SK-N-MC (cell line): ENCODE measurements at regions not wholly inside any gene's neighbourhood (a gene's known extent, or its start where the extent isn't known, plus 50 kb on each side); places are given as distances from the start of the nearest gene placed in this dataset.

Experiments
- EZH2 ChIP-seq: fragments of 200-600 bp; sonication (generic); IDR thresholded peaks from one replicate; pipeline ENCODE4 v1.6.1; 2017; ENCODE audit warnings: antibody characterized with exemption
- FOXP2 ChIP-seq: optimal IDR thresholded peaks from 2 replicates; pipeline ENCODE3; 2011; ENCODE audit warnings: mild to moderate bottlenecking, moderate library complexity; ENCODE audit not compliant: insufficient read depth; ENCODE audit errors: extremely low read length, control extremely low read depth

DNA sequence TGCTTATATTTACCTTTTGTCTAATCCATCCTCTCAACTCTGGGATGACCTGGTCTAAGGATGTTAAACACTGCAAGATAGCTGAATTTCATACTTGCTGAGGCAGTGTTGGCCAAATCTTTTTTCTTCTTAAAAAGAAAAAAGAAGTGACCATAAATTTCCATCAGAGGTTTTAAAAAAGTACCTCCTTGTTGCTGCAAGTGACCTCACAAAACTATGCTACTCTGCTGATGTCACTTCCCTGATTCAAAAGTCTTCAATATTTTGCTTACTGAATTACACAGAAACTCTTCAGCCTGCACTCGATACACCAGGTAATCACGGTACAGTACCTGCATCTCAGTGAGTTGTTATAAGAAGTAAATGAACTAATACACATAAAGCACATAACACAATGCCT, 107.2 kb upstream of the PRDM1 start:
- no peak for TF ChIP-seq EZH2
- TF ChIP-seq FOXP2: no peak
